Suprapubic skin (tissue), 3 donors: ENCODE measurements at regions not wholly inside any gene's neighbourhood (a gene's known extent, or its start where the extent isn't known, plus 50 kb on each side); places are given as distances from the start of the nearest gene placed in this dataset.

Source experiments
- CTCF ChIP-seq, 2 donors: fragments of 200-600 bp in 1 of 2; fragments of 450-650 bp in 1 of 2; sonication (generic) in 1 of 2; IDR thresholded peaks; one replicate each; pipeline ENCODE4 v1.5.1; 2016 to 2019; ENCODE audit warnings: antibody characterized with exemption in 2 of 2, mild to moderate bottlenecking in 1 of 2, moderate library complexity in 1 of 2
- EP300 ChIP-seq: sonication (generic); formaldehyde crosslinking; IDR thresholded peaks from one replicate; pipeline ENCODE4 v1.6.1; 2017; ENCODE audit warnings: antibody characterized with exemption

DNA sequence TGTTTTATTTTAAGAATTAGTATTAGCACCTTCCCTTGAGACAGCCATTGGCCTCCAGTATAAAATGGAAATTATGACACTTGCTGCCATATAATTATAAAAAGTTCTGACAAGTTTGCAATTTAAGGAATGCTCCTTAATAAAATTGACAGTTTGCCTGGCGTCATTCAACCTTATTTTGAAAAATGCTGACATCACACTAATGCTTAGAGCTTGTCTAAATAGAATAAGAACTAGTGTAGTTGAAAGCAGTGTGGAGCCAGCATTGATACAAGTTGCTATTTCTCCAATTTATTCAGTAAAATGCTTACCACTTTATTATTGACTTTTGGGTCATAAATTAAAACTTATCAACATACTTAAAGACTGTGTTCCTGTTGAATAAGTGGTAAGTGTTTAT, 54.3 kb upstream of the ARX start:
- TF ChIP-seq CTCF (IDR thresholded peaks at IDR 0.05), result no peak
- TF ChIP-seq EP300, result no peak
